A549 (cell line): ENCODE measurements at regions not wholly inside any gene's neighbourhood (a gene's known extent, or its start where the extent isn't known, plus 50 kb on each side); places are given as distances from the start of the nearest gene placed in this dataset.

Source experiments
- ATAC-seq, 2 experiments: fragments of 200-7000 bp in 1 of 2; fragments of >200 bp in 1 of 2; cut with Nextera tagmentation in 1 of 2; cut with Tn5 transposase in 1 of 2; 3 replicates each; pipeline versions ENCODE4 v1.8.0 to v1.9.1; 2018 to 2020; ENCODE audit warnings: mild to moderate bottlenecking in 1 of 2, moderate library complexity in 1 of 2
- CTCF ChIA-PET: fragments of 300-600 bp; sonication (Branson Sonifier 250); formaldehyde crosslinking; extraction: SDS; loops from one replicate; lab custom pipeline; 2021; ENCODE audit warnings: antibody characterized with exemption, inconsistent platforms; lab: Yijun Ruan, JAX
- POLR2A ChIA-PET: fragments of 350-600 bp; formaldehyde crosslinking; extraction: SDS; loops from one replicate; lab custom pipeline; 2021; ENCODE audit warnings: antibody characterized with exemption, inconsistent platforms; lab: Yijun Ruan, JAX
- DNase-seq, 2 experiments: peaks; one replicate each; pipeline versions ENCODE4 v3.0.0 to v3.0.0-alpha.2; 2011 to 2016; ENCODE audit warnings: low read depth in 1 of 2, low spot score in 1 of 2
- FAIRE-seq: peaks from 2 replicates; lab custom pipeline; 2011; peaks lifted over from hg19 to GRCh38; lab: Jason Lieb, UNC
- H3K27ac ChIP-seq, 2 experiments: fragments of >200 bp; sonication (Bioruptor Twin); formaldehyde crosslinking; 3 replicates each; pipeline ENCODE4 v1.5.1; 2016 to 2017
- H3K4me1 ChIP-seq: fragments of >200 bp; sonication (Bioruptor Twin); formaldehyde crosslinking; 3 replicates; pipeline ENCODE4 v1.6.1; 2016
- H3K4me2 ChIP-seq: fragments of >200 bp; sonication (Bioruptor Twin); formaldehyde crosslinking; 3 replicates; pipeline ENCODE4 v1.6.1; 2016
- H3K4me3 ChIP-seq: fragments of >200 bp; sonication (Bioruptor Twin); formaldehyde crosslinking; 3 replicates; pipeline ENCODE4 v1.5.1; 2016
- H3K9me3 ChIP-seq: fragments of >200 bp; sonication (Bioruptor Twin); formaldehyde crosslinking; 3 replicates; pipeline ENCODE4 v1.6.1; 2016
- ATOH8 ChIP-seq: fragments of 250-450 bp; sonication (Bioruptor Pico); IDR thresholded peaks from 2 replicates; pipeline ENCODE4 v1.5.0; 2020; ENCODE audit warnings: low read depth, mild to moderate bottlenecking, moderate library complexity
- E2F6 ChIP-seq: IDR thresholded peaks from 2 replicates; pipeline ENCODE4 v1.6.1; 2012; ENCODE audit warnings: low read depth, borderline replicate concordance
- EHMT2 ChIP-seq: fragments of 200-600 bp; sonication (generic); IDR thresholded peaks from 2 replicates; pipeline ENCODE4 v1.6.1; 2016; ENCODE audit warnings: antibody characterized with exemption, low read depth, mild to moderate bottlenecking, moderate library complexity
- EP300 ChIP-seq, 2 experiments: fragments of >200 bp; sonication (Bioruptor Twin); formaldehyde crosslinking; IDR thresholded peaks; 2 replicates in 1 of 2; 3 replicates in 1 of 2; pipeline ENCODE4 v1.6.1; 2016 to 2017
- FOSB ChIP-seq: fragments of 250-450 bp; sonication (Bioruptor Pico); IDR thresholded peaks from 2 replicates; pipeline ENCODE4 v1.5.0; 2020; ENCODE audit warnings: mild to moderate bottlenecking, moderate library complexity
- FOSL2 ChIP-seq, 2 experiments: fragments of 450-650 bp in 1 of 2; fragments of >200 bp in 1 of 2; sonication (Bioruptor Twin) in 1 of 2; formaldehyde crosslinking; IDR thresholded peaks; 2 replicates each; pipeline versions ENCODE4 v1.5.0 to v1.6.1; 2016 to 2020; ENCODE audit warnings: mild to moderate bottlenecking in 1 of 2, moderate library complexity in 1 of 2
- HOXA7 ChIP-seq: fragments of 250-450 bp; sonication (Bioruptor Pico); IDR thresholded peaks from 2 replicates; pipeline ENCODE4 v1.5.0; 2020; ENCODE audit warnings: mild to moderate bottlenecking, moderate library complexity
- HOXB13 ChIP-seq: fragments of 250-450 bp; sonication (Bioruptor Pico); IDR thresholded peaks from 2 replicates; pipeline ENCODE4 v1.5.0; 2020; ENCODE audit warnings: low read depth, mild to moderate bottlenecking, moderate library complexity
- JUNB ChIP-seq: fragments of >200 bp; sonication (Bioruptor Twin); formaldehyde crosslinking; IDR thresholded peaks from 2 replicates; pipeline ENCODE4 v1.6.1; 2016
- KDM1A ChIP-seq: fragments of 200-600 bp; sonication (generic); IDR thresholded peaks from 2 replicates; pipeline ENCODE4 v1.6.1; 2016; ENCODE audit warnings: low read depth, mild to moderate bottlenecking
- MYC ChIP-seq: IDR thresholded peaks from 2 replicates; pipeline ENCODE4 v1.6.1; 2012; ENCODE audit warnings: mild to moderate bottlenecking, inconsistent platforms, low read length, improper control_type of control experiment, borderline replicate concordance
- PHF8 ChIP-seq: fragments of 200-600 bp; sonication (generic); IDR thresholded peaks from 2 replicates; pipeline ENCODE4 v1.6.1; 2016; ENCODE audit warnings: low read depth, mild to moderate bottlenecking, antibody characterized with exemption, moderate library complexity, borderline replicate concordance
- POLR2A ChIP-seq: IDR thresholded peaks from 2 replicates; pipeline ENCODE4 v1.6.1; 2012; ENCODE audit warnings: mild to moderate bottlenecking, low read length
- POLR2AphosphoS2 ChIP-seq: conservative IDR thresholded peaks from 2 replicates; pipeline ENCODE4 v1.6.1; 2012; ENCODE audit warnings: low read length, improper control_type of control experiment, inconsistent platforms
- RARB ChIP-seq: fragments of 250-450 bp; sonication (Bioruptor Pico); IDR thresholded peaks from 2 replicates; pipeline ENCODE4 v1.8.0; 2021; ENCODE audit warnings: mild to moderate bottlenecking, moderate library complexity
- REST ChIP-seq: fragments of 200-600 bp; sonication (generic); IDR thresholded peaks from 2 replicates; pipeline ENCODE4 v1.6.1; 2016; ENCODE audit warnings: antibody characterized with exemption, mild to moderate bottlenecking, moderate library complexity
- TFCP2L1 ChIP-seq: fragments of 250-450 bp; sonication (Bioruptor Pico); IDR thresholded peaks from 2 replicates; pipeline ENCODE4 v1.5.0; 2021; ENCODE audit warnings: mild to moderate bottlenecking
- ZNF302 ChIP-seq: fragments of 250-450 bp; sonication (Bioruptor Pico); IDR thresholded peaks from 2 replicates; pipeline ENCODE4 v1.9.0; 2021; ENCODE audit warnings: inconsistent platforms, mild to moderate bottlenecking, moderate library complexity
- ZSCAN20 ChIP-seq: fragments of 250-450 bp; sonication (Bioruptor Pico); IDR thresholded peaks from 2 replicates; pipeline ENCODE4 v1.8.0; 2022; ENCODE audit warnings: mild to moderate bottlenecking, moderate library complexity
- WGBS: methylation state at CpG from one replicate; pipeline ENCODE4 v1.1.6; 2017; ENCODE audit errors: missing lambda C conversion rate; 5-methylcytosine and 5-hydroxymethylcytosine counted together
- TF ChIP-seq, protein P1 (sequence below): fragments of 250-450 bp; sonication (Bioruptor Pico); IDR thresholded peaks from 2 replicates; pipeline ENCODE4 v1.5.0; 2021; ENCODE audit warnings: mild to moderate bottlenecking, moderate library complexity, borderline replicate concordance
- TF ChIP-seq, protein P2 (sequence below): IDR thresholded peaks from 2 replicates; pipeline ENCODE4 v1.6.1; 2012

DNA sequence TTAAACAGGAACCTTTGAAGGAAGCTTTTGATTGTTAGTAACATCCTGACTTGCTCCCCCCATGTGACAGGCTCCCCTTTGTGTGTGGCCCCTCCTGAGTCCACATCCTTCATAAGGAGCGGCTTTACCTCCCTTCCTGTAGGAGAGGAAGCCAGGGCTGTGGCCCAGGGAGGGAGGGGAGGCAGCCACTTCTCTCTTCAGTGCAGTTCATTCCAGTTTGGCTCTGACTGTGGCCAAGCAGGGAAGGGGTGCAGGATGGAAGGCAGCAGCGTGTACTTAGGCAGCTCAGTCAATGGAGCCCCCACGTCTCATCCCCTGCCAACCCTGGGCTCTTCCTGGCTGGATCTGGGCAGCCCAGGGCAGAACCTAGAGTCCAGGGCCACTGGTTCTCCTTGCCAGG, 295.2 kb downstream of the QKI start:
- no peak overlapping the region for H3K4me3 ChIP-seq
- DNase-seq (no peak), FAIRE-seq (no peak), ATAC-seq (no peak)
- POLR2A ChIA-PET, result no interaction called here
- WGBS, result 43% methylated on average over 2 of the region's 3 CpGs
- no peaks in the 10 kb centered on the region for H3K4me1 ChIP-seq
- H3K4me2 ChIP-seq, result no peak overlapping the region
- CTCF ChIA-PET, result no interaction called here
- H3K9me3 ChIP-seq, result no peaks in the 10 kb centered on the region
- H3K27ac ChIP-seq, result no peak overlapping the region
- TF ChIP-seq POLR2AphosphoS2 (no peak), JUNB (no peak), TFCP2L1 (CRISPR knock-in tag) (no peak), EP300 (IDR thresholded peaks at IDR 0.05) (no peak), PHF8 (no peak), HOXA7 (no peak), KDM1A (no peak), POLR2A (no peak), MYC (no peak), FOSL2 (IDR thresholded peaks at IDR 0.05) (no peak), FOSL2 (CRISPR knock-in tag; IDR thresholded peaks at IDR 0.05) (no peak)
- TF ChIP-seq, protein P1, sequence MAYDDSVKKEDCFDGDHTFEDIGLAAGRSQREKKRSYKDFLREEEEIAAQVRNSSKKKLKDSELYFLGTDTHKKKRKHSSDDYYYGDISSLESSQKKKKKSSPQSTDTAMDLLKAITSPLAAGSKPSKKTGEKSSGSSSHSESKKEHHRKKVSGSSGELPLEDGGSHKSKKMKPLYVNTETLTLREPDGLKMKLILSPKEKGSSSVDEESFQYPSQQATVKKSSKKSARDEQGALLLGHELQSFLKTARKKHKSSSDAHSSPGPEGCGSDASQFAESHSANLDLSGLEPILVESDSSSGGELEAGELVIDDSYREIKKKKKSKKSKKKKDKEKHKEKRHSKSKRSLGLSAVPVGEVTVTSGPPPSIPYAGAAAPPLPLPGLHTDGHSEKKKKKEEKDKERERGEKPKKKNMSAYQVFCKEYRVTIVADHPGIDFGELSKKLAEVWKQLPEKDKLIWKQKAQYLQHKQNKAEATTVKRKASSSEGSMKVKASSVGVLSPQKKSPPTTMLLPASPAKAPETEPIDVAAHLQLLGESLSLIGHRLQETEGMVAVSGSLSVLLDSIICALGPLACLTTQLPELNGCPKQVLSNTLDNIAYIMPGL (CRISPR knock-in tag), result no peak

DNA sequence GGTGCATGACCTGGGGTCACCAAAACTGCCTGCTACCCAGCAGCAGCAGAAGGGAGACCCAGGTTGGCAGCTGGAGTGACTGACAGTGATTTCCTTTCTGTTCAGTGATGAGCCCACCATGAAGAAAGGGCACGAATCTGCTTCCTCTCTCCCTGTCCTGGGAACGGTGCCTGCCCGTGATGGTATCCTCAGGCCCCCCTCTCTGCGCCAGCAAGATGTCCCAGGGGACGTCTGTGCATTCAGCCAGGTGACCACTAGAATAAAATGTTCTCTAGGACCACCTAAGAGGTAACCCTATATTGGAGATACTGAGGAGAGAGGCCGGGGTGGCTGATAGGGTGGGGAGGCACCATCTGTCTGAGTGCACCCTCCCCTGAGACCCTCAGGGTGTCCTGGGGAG, 294.7 kb downstream of the QKI start:
- TF ChIP-seq E2F6 (no peak), POLR2A (no peak), EHMT2 (no peak), RARB (CRISPR knock-in tag) (no peak), ATOH8 (no peak), HOXB13 (no peak), ZNF302 (no peak), REST (no peak), MYC (no peak), FOSB (CRISPR knock-in tag) (no peak), ZSCAN20 (no peak)
- TF ChIP-seq, protein P2, sequence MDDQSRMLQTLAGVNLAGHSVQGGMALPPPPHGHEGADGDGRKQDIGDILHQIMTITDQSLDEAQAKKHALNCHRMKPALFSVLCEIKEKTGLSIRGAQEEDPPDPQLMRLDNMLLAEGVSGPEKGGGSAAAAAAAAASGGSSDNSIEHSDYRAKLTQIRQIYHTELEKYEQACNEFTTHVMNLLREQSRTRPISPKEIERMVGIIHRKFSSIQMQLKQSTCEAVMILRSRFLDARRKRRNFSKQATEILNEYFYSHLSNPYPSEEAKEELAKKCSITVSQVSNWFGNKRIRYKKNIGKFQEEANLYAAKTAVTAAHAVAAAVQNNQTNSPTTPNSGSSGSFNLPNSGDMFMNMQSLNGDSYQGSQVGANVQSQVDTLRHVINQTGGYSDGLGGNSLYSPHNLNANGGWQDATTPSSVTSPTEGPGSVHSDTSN, result no peak
- H3K4me1 ChIP-seq, result no peaks in the 10 kb centered on the region
- no peak overlapping the region for H3K4me2 ChIP-seq
- no peaks in the 10 kb centered on the region for H3K9me3 ChIP-seq
- no peak overlapping the region for H3K4me3 ChIP-seq
- ChIA-PET POLR2A (no interaction called here), CTCF (no interaction called here)
- WGBS, result 10% methylated on average over 3 of the region's 6 CpGs
- FAIRE-seq, result no peak
- no peak for ATAC-seq
- DNase-seq, result no peak
- H3K27ac ChIP-seq, result no peak overlapping the region
